GM18498 (cell line): ENCODE measurements at regions not wholly inside any gene's neighbourhood (a gene's known extent, or its start where the extent isn't known, plus 50 kb on each side); places are given as distances from the start of the nearest gene placed in this dataset.

Source experiments
- ATAC-seq: cut with Tn5 transposase; IDR thresholded peaks from one replicate; pipeline ENCODE4 v1.9.1; 2021; ENCODE audit warnings: mild to moderate bottlenecking, moderate library complexity; ENCODE audit not compliant: unreplicated experiment

- no peak for ATAC-seq
These were observed 178.9 kb upstream of the VEGFC start for GRCh38 chr4:176971576-176972115.

- ATAC-seq: no peak
These were observed 186.7 kb upstream of the VEGFC start for GRCh38 chr4:176979416-176979815.

GRCh38 chr4:176981074-176981473 lies 188.4 kb upstream of the VEGFC start:
- no peak for ATAC-seq

- ATAC-seq: no peak
These were observed 188.8 kb upstream of the VEGFC start for GRCh38 chr4:176981551-176981950.

GRCh38 chr4:176988226-176988625 lies 195.5 kb upstream of the VEGFC start:
- ATAC-seq: no peak

- no peak for ATAC-seq
These were observed 196.5 kb upstream of the VEGFC start for GRCh38 chr4:176989186-176989585.

GRCh38 chr4:176999935-177000543 lies 207.3 kb upstream of the VEGFC start:
- ATAC-seq: no peak

DNA sequence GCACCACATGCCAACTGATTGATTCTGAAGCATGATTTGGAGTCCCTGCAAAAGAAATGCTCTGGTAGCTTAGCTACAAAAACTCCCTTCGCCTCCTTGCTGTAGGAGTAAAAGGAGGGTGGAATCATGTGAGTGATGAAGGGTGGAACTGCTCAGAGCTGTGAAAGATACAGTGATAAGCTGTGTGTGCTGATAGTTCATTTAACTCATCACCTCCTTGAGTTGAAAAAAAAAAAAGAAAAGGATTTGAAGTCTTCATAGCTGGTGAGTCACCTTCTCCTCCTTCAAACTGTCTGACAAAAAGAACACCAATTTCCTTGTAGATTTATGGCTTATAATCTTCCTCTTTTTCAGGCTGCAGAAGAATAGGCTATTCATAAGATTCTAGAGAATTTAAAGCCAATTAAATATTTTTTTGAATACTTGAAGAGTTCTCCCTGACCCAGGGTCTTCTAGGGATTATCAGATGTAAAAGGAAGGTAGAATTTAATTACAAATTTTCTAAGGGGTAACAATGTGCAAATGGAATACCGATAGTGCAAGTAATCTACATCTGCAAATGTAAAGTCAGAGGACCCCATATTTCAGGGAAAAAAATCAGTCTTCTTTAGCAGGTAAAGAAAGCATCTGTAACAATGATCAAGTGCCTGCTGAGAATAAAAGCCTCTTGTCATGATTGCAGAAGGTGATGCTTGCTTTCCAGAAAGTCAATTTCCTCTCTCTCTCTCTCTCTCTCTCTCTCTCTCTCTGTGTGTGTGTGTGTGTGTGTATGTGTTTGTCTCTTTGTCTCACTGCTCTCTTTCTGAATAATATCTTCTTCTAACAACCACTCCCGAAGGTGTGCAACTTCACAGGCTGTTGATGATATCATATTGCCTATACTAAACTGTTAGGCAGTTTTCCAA lies 208.8 kb upstream of the VEGFC start:
- no peak for ATAC-seq

- no peak for ATAC-seq
These were observed 213.0 kb upstream of the VEGFC start for GRCh38 chr4:177005674-177006230.

GRCh38 chr4:177006331-177006730 lies 213.6 kb upstream of the VEGFC start:
- ATAC-seq: no peak

DNA sequence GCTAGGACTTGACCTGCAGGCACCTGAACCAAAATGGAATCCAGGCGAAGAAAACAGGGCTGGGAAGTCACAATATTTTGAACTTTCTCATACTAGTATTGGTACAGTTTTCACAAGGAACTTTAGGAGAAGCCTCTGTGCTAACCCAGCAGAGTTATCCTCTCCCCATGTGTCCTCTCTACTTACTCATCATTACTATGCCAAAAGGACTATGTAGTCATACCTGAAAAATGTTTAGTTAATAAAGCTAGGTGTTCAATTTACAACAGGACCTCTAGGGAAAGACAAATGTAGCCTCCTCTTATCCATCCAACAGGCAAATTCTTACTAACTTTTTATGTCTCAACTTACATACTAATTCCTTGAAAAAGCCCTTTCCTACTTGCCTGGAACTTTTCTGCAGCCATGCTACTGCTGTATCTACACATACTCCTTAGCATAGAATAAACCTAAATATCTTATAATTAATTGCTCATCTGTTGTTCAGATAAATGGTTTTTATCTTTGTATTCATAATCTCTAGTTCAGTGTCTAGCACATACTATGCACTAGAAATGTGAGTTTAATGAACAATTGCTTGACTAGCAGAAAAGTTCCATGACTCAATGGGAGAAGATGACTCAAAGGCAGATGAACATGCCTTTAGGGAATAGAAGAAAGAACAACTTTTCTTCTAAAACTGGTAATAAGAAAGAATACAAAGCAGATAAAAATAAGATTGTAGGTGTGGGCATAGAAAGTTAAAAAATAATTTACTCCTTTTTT lies 215.5 kb upstream of the VEGFC start:
- no peak for ATAC-seq

- ATAC-seq: no peak
These were observed 216.2 kb upstream of the VEGFC start for GRCh38 chr4:177008836-177009501.

- no peak for ATAC-seq
These were observed 217.7 kb upstream of the VEGFC start for GRCh38 chr4:177010418-177010817.

- ATAC-seq: no peak
These were observed 220.3 kb upstream of the VEGFC start for GRCh38 chr4:177012918-177013545.

GRCh38 chr4:177016541-177017141 lies 223.9 kb upstream of the VEGFC start:
- ATAC-seq: no peak

DNA sequence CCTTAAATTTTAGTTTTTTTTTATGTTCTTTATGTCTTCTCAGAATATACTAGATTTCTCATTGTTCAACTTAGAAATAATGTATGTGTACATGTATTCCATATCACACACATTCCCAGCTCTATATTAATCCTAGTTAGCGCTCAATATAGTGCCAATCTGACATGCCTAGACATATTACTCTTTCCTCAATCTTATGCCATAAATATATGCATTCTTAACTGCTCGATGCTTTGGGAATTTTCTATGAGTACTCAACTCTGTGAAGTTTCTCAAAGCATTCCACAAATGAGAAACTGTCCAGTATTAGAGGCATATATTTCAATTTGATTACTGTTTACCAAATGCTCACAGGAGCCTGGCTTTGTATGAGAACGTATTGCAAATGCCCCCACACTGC lies 231.2 kb upstream of the VEGFC start:
- ATAC-seq: no peak

GRCh38 chr4:177032341-177032740 lies 239.6 kb upstream of the VEGFC start:
- ATAC-seq: no peak

GRCh38 chr4:177033135-177033534 lies 240.4 kb upstream of the VEGFC start:
- ATAC-seq: no peak

- no peak for ATAC-seq
These were observed 240.9 kb upstream of the VEGFC start for GRCh38 chr4:177033632-177034031.

DNA sequence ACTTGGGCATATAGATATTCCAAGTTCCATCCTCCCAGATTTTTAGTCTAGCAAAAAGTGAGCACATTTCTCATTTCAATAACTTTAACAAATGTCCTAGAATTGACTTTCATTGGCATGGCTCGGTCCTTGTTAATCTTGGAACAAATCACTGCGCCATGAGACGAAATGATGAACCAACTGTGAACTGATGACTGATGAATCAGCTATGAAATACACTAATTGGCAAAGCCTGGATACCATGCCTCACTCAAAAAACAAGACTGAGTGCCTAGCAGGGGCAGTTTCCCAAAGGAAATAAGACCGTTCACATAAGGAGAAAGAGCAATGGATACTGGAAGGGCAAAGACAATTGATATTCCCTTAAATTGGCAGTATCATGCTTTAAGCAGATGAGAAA lies 248.6 kb upstream of the VEGFC start:
- ATAC-seq: no peak
